GM12891 (cell line): ENCODE measurements at regions not wholly inside any gene's neighbourhood (a gene's known extent, or its start where the extent isn't known, plus 50 kb on each side); places are given as distances from the start of the nearest gene placed in this dataset.
"Not testable (repeated sequence)": the region's sequence is repeated elsewhere in the genome, so short reads cannot be mapped to it uniquely, and the experiment has no call there.

ENCODE experiments used
- DNase-seq: peaks from one replicate; pipeline ENCODE4 v3.0.0; 2011; ENCODE audit warnings: low spot score; ENCODE audit not compliant: insufficient read length
- FAIRE-seq: peaks from 2 replicates; lab custom pipeline; 2011; peaks lifted over from hg19 to GRCh38; lab: Jason Lieb, UNC
- PAX5 ChIP-seq: IDR thresholded peaks from 2 replicates; pipeline ENCODE4 v1.6.1; 2011; ENCODE audit warnings: low read length, moderate library complexity, mild to moderate bottlenecking; ENCODE audit not compliant: insufficient read depth, severe bottlenecking
- POLR2A ChIP-seq: IDR thresholded peaks from 2 replicates; pipeline ENCODE4 v1.6.1; 2011; ENCODE audit warnings: low read depth, low read length, control low read depth
- POLR2AphosphoS5 ChIP-seq: IDR thresholded peaks from 2 replicates; pipeline ENCODE4 v1.6.1; 2011; ENCODE audit warnings: low read depth, low read length, control low read depth
- POU2F2 ChIP-seq: IDR thresholded peaks from 2 replicates; pipeline ENCODE4 v1.6.1; 2011; ENCODE audit warnings: low read depth, mild to moderate bottlenecking, control low read depth, low read length, moderate library complexity
- SPI1 ChIP-seq: IDR thresholded peaks from 2 replicates; pipeline ENCODE4 v1.6.1; 2011; ENCODE audit warnings: low read depth, low read length, control low read depth
- TAF1 ChIP-seq: IDR thresholded peaks from 2 replicates; pipeline ENCODE4 v1.6.1; 2011; ENCODE audit warnings: low read depth, low read length, control low read depth

DNA sequence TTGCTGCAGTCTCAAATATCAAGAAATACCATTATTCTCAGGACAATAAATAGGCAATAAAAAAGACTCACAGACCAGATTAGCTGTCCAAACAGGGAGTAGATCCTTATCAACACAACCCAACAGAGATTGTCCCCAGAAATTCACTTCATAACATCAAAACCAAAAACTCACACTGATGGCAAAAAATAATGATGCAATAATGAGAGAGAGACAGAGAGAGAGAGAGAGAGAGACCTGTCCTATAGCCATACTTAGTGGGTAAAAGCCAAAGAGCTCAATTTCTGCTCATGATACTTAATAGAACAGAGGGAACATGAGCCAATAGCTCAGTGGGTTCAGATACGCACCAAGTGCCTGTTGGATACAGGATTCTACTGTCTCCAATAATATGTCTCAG lies 244.5 kb downstream of the FAM72C start:
- DNase-seq (no peak), FAIRE-seq (no peak)
- TF ChIP-seq TAF1 (no peak), POLR2AphosphoS5 (no peak)

DNA sequence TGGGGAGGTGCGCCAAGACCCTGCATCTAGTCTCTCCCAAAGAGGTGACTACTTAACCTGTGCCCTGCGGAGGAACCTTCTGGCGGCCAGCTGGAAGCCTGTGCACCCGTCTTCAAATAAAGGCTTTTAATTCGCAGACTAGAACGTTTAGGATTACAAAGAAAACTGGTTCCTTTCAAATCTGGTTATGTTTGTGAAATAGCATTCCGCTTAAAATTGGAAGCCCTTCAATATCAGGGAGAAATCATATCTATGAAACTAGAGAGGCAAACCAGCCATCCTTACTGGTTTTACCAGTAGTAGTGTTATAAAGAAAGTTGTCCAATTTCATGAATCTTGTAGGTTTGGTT lies 250.8 kb downstream of the FAM72C start:
- no peak for FAIRE-seq
- no peak for DNase-seq
- TF ChIP-seq PAX5 = no peak
- no peak for TF ChIP-seq POLR2A
- no peak for TF ChIP-seq POU2F2
- TF ChIP-seq TAF1 = no peak
- no peak for TF ChIP-seq SPI1
- no peak for TF ChIP-seq POLR2AphosphoS5

DNA sequence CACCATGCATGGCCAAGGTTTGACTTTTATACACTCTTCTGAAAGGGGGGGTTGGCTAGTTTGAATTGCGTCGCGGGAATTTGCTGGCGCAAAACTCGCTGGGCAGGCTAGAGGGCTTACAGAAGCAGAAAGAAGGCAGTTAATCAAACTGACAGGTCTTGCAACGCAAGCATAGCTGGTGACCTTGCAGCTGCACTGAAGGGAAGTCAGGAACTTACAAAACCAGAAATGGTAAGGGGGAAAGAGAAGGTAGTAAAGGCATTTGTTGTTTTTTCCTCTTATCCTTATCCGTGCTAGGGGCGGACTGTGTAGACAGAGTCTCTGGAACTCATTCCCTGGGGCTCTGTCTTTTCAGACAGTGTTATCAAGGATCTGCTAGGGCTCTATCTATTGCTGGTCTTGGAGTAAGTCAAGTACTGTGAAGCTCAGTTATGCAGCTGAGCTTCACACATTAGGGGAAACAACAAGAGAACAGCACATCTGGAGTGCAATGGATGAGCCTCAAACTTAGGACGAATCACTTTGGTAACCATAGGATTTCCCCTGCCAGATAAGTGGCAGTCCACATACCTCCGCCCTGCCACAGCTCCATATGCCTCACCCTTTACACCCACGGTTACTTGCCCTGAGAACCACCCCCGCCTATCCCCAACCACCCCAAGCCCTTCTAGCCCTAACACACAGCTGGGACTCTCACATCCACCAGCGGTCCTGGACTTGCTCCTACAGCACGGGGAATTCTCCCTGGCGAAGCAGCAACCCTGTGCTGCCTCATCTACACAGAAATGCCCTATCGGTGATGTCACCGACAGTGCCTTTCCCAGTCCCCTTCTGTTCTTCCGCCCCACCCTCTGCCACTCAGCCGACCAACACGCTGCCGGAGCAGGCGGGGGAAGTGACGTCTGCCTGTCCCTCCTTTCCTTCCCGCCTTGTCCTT lies 251.4 kb downstream of the FAM72C start:
- FAIRE-seq = peak; percentile 52
- no peak for TF ChIP-seq POLR2AphosphoS5

DNA sequence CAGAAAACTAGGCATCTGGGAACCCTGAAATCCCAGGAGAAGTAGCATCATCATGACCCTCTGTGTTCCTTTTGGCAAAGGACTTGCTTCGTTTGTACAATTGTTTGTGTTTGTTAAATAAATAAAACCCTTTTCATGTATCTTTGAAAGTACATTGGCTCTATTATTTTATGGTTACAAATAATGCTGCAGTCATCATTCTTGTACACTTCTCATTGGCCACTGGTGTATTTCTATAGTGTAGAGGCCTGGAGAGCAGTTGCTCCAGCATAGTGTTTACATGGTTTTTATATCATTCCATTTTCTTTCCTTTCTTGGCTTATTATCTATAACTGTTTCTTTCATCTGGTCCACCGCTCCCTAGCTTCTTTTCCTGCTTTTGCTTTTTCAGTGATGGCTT lies 253.3 kb downstream of the FAM72C start:
- TF ChIP-seq TAF1 (no peak), PAX5 (no peak)
- DNase-seq = no peak
- no peak for FAIRE-seq

More for the DNA sequence above, 251.4 kb downstream of the FAM72C start:
- DNase-seq = no peak

DNA sequence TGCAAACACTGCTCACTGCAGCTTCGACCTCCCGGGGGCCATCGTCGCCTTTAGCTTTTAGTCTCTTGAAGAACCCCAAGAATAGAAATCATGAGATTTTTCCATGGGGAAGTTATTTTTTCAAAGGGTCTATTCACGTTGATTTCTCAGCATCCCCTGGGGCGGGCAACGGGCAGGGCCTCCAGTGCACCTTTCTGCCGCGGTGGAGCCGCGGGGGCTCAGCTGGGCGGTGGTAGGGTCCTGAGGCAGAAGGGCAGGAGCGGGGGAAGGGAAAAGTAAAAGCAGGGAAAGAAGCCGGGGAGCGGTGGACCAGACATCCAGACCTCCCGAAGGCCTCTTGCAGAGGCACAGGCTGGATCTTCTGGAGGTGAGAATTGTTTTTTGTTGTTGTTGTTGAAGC lies 253.8 kb downstream of the FAM72C start:
- FAIRE-seq = no peak
- TF ChIP-seq SPI1 (no peak), TAF1 (no peak), POLR2AphosphoS5 (no peak), POLR2A (no peak), POU2F2 (no peak), PAX5 (no peak)
- no peak for DNase-seq

DNA sequence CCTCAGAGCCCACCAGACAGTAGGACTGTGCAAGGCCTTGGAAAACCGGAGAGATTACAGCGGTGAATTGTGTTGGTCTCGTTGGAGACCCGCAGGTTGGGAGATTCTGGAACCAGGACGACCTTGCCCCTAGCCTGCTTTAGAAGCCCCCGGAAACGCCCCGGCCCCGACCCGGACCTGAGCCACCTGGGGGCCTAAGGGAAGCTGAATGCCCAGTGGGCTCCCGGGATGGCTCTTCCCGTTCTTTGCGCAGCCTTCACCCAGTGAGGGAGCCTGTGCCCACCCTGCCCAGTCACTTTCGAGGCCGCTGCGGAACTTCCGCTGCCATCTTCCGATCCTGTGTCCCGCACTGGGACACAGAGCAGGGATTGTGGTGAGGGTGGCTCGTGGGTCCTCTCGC lies 254.4 kb downstream of the FAM72C start:
- FAIRE-seq (no peak), DNase-seq (no peak)
- TF ChIP-seq POLR2A (no peak), POU2F2 (no peak), PAX5 (no peak), POLR2AphosphoS5 (no peak), SPI1 (no peak), TAF1 (no peak)

DNA sequence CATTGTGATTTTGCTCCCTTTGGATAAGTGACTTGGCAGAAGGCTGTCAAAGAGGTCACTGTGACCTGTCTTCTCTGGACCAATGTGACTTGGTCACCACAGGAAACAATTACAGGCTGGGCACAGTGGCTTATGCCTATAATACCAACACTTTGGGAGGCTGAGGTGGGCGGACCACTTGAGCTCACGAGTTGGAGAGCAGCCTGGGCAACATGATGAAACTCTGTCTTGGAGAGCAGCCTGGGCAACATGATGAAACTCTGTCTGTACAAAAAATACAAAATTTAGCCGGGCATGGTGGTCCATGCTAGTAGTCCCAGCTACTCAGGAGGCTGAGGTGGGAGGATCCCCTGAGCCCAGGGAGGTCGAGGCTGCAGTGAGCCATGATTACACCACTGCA lies 256.9 kb downstream of the FAM72C start:
- FAIRE-seq, DNase-seq: not testable (repeated sequence)

DNA sequence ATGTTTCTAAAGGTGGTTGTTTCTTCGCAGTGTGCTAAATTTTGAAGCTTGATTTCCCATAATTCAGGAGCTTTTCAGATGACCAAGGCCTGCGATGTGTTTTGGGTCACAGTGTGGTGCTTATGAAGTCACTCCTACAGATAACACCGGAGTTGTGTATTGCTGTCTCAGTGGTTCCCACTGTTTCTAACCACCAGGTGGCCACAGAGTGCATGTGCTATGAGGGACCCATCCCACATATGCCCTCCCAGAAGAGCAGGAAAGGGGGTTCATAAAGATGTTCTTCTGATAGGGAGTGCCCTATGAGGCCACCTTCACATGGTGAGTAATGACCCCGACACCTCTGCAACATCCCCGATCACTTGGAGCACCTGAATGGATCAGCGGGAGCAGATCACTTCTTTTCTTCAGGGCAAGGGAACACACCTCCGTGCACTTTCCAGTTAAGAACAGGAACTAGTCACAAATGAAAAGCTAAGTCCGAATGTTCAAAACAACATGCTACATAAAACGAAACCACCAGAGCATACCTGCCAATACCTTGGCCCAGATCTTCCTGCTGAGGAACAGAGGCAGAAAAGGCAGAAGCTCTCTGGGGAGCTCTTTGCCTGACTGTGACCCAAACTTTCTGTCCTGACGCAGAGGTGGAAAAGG lies 262.1 kb downstream of the FAM72C start:
- not testable (repeated sequence) for DNase-seq
- peak; percentile 84 for FAIRE-seq

DNA sequence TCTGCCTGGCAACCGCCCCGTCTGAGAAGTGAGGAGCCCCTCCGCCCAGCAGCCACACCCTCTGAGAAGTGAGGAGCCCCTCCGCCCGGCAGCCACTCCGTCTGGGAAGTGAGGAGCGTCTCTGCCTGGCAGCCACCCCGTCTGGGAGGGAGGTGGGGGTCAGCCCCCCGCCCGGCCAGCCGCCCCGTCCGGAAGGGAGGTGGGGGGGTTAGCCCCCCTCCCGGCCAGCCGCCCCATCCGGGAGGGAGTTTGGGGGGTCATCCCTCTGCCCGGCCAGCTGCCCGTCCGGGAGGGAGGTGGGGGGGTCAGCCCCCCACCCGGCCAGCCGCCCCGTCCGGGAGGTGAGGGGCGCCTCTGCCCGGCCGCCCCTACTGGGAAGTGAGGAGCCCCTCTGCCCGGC lies 269.0 kb downstream of the FAM72C start:
- DNase-seq, FAIRE-seq: not testable (repeated sequence)

DNA sequence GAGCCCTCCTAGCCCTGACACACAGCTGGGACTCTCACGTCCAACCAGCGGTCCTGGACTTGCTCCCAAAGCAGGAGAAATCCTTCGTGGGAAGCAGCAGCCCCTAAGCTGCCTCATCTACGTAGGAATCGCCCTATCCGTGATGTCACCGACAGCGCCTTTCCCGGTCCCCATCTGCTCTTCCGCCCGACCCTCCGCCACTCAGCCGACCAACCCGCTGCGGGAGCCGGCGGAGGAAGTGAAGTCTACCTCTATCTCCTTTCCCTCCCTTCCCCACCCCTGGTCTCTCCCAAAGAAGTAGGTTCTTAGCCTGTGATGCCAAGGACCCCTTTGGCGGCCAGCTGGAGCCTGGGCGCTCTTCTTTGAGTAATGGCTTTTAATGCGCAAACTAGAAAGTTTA lies 272.1 kb downstream of the FAM72C start:
- no peak for TF ChIP-seq POLR2A
- no peak for TF ChIP-seq PAX5
- TF ChIP-seq POU2F2 = no peak
- TF ChIP-seq SPI1 = no peak
- no peak for TF ChIP-seq TAF1
- no peak for DNase-seq
- no peak for FAIRE-seq

DNA sequence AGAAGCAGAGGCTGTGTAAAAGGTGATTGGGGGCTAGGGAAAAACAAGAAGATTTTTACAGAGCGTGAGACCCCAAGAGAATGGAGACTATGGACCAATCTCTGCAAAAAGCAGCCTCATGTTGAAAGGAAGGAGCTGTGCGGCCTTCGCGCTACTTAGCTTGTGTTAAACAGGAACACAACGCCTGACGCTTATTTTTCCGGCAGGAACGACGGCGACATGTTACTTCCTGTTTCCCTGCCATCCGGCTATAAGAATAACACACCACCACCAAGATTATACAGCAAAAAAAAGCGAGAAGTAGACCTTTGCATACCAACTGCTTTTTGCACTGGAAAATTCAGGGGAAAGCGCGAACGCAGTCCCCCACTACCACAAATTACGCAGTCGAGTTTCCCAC lies 272.7 kb downstream of the FAM72C start:
- FAIRE-seq = no peak
- TF ChIP-seq SPI1 (no peak), POLR2A (no peak), TAF1 (no peak), POLR2AphosphoS5 (no peak), PAX5 (no peak), POU2F2 (no peak)

More for the DNA sequence above, 272.7 kb downstream of the FAM72C start:
- no peak for DNase-seq
